HEK293 (cell line): ENCODE measurements at regions not wholly inside any gene's neighbourhood (a gene's known extent, or its start where the extent isn't known, plus 50 kb on each side); places are given as distances from the start of the nearest gene placed in this dataset.

ENCODE experiments used
- CTCF ChIP-seq: fragments of 450-650 bp; formaldehyde crosslinking; IDR thresholded peaks from 2 replicates; pipeline ENCODE4 v1.5.1; 2016; ENCODE audit warnings: missing biosample characterization, missing genetic modification characterization
- KLF7 ChIP-seq: fragments of 450-650 bp; formaldehyde crosslinking; IDR thresholded peaks from 2 replicates; pipeline ENCODE4 v1.5.1; 2016; ENCODE audit warnings: missing biosample characterization, missing genetic modification characterization, borderline replicate concordance
- MEIS1 ChIP-seq: sonication (generic); formaldehyde crosslinking; IDR thresholded peaks from 2 replicates; pipeline ENCODE4 v1.8.1; 2022; ENCODE audit warnings: missing genetic modification reagents, mild to moderate bottlenecking, borderline replicate concordance
- YY1 ChIP-seq: fragments of 450-650 bp; formaldehyde crosslinking; IDR thresholded peaks from 2 replicates; pipeline ENCODE4 v1.5.1; 2018; ENCODE audit warnings: missing biosample characterization, missing genetic modification characterization
- ZNF274 ChIP-seq, 2 experiments: fragments of 200-500 bp in 1 of 2; fragments of 450-650 bp in 1 of 2; sonication (Bioruptor generic) in 1 of 2; formaldehyde crosslinking in 1 of 2; IDR thresholded peaks; 2 replicates each; pipeline versions ENCODE4 v1.5.1 to v1.6.1; 2014 to 2016; ENCODE audit warnings: borderline replicate concordance in 1 of 2, inconsistent platforms in 1 of 2, low read length in 1 of 2, missing biosample characterization in 1 of 2, missing genetic modification characterization in 1 of 2
- ZNF629 ChIP-seq: fragments of 450-650 bp; formaldehyde crosslinking; IDR thresholded peaks from 2 replicates; pipeline ENCODE4 v1.5.1; 2017; ENCODE audit warnings: missing biosample characterization, missing genetic modification characterization
- ZNF654 ChIP-seq: fragments of 450-650 bp; formaldehyde crosslinking; IDR thresholded peaks from 2 replicates; pipeline ENCODE4 v1.5.1; 2016; ENCODE audit warnings: low read depth, missing biosample characterization, missing genetic modification characterization

- no peak for TF ChIP-seq CTCF (tag by site-specific recombination)
- no peak for TF ChIP-seq ZNF654 (tag by site-specific recombination)
- no peak for TF ChIP-seq YY1 (tag by site-specific recombination)
- TF ChIP-seq KLF7 (tag by site-specific recombination) = no peak
- no peak for TF ChIP-seq ZNF274 (IDR thresholded peaks at IDR 0.05; ENCODE audit: low read length)
- TF ChIP-seq ZNF274 (tag by site-specific recombination; IDR thresholded peaks at IDR 0.05; ENCODE audit: borderline replicate concordance) = no peak
- no peak for TF ChIP-seq MEIS1 (CRISPR knock-in tag)
- no peak for TF ChIP-seq ZNF629 (tag by site-specific recombination)
Measured at GRCh38 chr5:168109441-168109840, 182.0 kb upstream of the WWC1 start.
